PC-3 (cell line): ENCODE measurements at regions not wholly inside any gene's neighbourhood (a gene's known extent, or its start where the extent isn't known, plus 50 kb on each side); places are given as distances from the start of the nearest gene placed in this dataset.
"Not testable (repeated sequence)": the region's sequence is repeated elsewhere in the genome, so short reads cannot be mapped to it uniquely, and the experiment has no call there.

Experiments
- ATAC-seq: fragments of 200-7000 bp; cut with Tn5 transposase; 2 replicates; pipeline ENCODE4 v1.9.1; 2020; ENCODE audit warnings: mild to moderate bottlenecking, moderate library complexity
- BruUV-seq: library from RNA; stranded (reverse); fragments of 400-500 nt; replicated peaks from 2 replicates; lab custom pipeline; 2021; lab: Mats Ljungman, UMichigan
- CTCF ChIA-PET: fragments of 300-600 bp; sonication (Branson Sonifier 250); formaldehyde crosslinking; loops from one replicate; lab custom pipeline; 2022; ENCODE audit warnings: antibody characterized with exemption; lab: Charles Lee
- POLR2A ChIA-PET: fragments of 300-600 bp; sonication (Branson Sonifier 250); formaldehyde crosslinking; loops from one replicate; lab custom pipeline; 2022; ENCODE audit warnings: antibody characterized with exemption; ENCODE audit not compliant: unreplicated experiment; lab: Charles Lee
- DNase-seq: peaks from one replicate; pipeline ENCODE4 v3.0.0-alpha.2; 2015
- H2AFZ ChIP-seq: fragments of 300-600 bp; sonication (generic); 2 replicates; pipeline ENCODE4 v1.6.0; 2016; ENCODE audit warnings: antibody characterized with exemption, low read length
- H3F3A ChIP-seq: fragments of 300-600 bp; sonication (generic); one replicate; pipeline ENCODE4 v1.6.0; 2017; ENCODE audit warnings: antibody characterized with exemption, low read length, control low read depth, mild to moderate bottlenecking; ENCODE audit not compliant: unreplicated experiment
- H3K27ac ChIP-seq: fragments of 300-600 bp; sonication (generic); 2 replicates; pipeline ENCODE4 v1.5.1; 2016; ENCODE audit warnings: mild to moderate bottlenecking, low read length
- H3K27me3 ChIP-seq: fragments of 300-600 bp; sonication (generic); 2 replicates; pipeline ENCODE4 v1.6.1; 2016; ENCODE audit warnings: low read length, mixed read lengths
- H3K36me3 ChIP-seq: fragments of 300-600 bp; sonication (generic); 2 replicates; pipeline ENCODE4 v1.6.1; 2016; ENCODE audit warnings: low read depth, mixed run types, low read length, mixed read lengths
- H3K4me1 ChIP-seq: fragments of 300-600 bp; sonication (generic); 2 replicates; pipeline ENCODE4 v1.5.1; 2016; ENCODE audit warnings: low read length; ENCODE audit not compliant: insufficient read depth
- H3K4me2 ChIP-seq: fragments of 300-600 bp; sonication (generic); 2 replicates; pipeline ENCODE4 v1.6.0; 2016; ENCODE audit warnings: low read length
- H3K4me3 ChIP-seq: fragments of 300-600 bp; sonication (generic); 2 replicates; pipeline ENCODE4 v1.5.1; 2016; ENCODE audit warnings: mild to moderate bottlenecking, low read length, mixed read lengths
- H3K79me2 ChIP-seq: fragments of 300-600 bp; sonication (generic); 2 replicates; pipeline ENCODE4 v1.6.1; 2017; ENCODE audit warnings: low read length, mixed read lengths
- H3K9ac ChIP-seq: fragments of 300-600 bp; sonication (generic); 2 replicates; pipeline ENCODE4 v1.6.0; 2016; ENCODE audit warnings: mild to moderate bottlenecking, low read length
- H3K9me2 ChIP-seq: fragments of 300-600 bp; sonication (generic); replicated peaks from 2 replicates; pipeline ENCODE4 v1.6.1; 2016; ENCODE audit warnings: mixed run types, low read length, mixed read lengths
- H3K9me3 ChIP-seq: fragments of 300-600 bp; sonication (generic); 2 replicates; pipeline ENCODE4 v1.6.1; 2016; ENCODE audit warnings: low read length, mixed read lengths
- H4K20me1 ChIP-seq: fragments of 300-600 bp; sonication (generic); 2 replicates; pipeline ENCODE4 v1.6.1; 2016; ENCODE audit warnings: low read length, mixed read lengths
- CTCF ChIP-seq: fragments of 300-600 bp; sonication (generic); conservative IDR thresholded peaks from 2 replicates; pipeline ENCODE4 v1.5.1; 2017; ENCODE audit warnings: antibody characterized with exemption, low read depth, mild to moderate bottlenecking, low read length
- EZH2 ChIP-seq: fragments of 300-600 bp; sonication (generic); IDR thresholded peaks from one replicate; pipeline ENCODE4 v1.6.1; 2017; ENCODE audit warnings: antibody characterized with exemption, mild to moderate bottlenecking, low read length; ENCODE audit not compliant: unreplicated experiment
- EZH2phosphoT487 ChIP-seq: fragments of 300-600 bp; sonication (generic); IDR thresholded peaks from 2 replicates; pipeline ENCODE4 v1.6.1; 2018; ENCODE audit warnings: mild to moderate bottlenecking, antibody characterized with exemption, low read length, borderline replicate concordance
- intact Hi-C: fragments of 100-400 bp; cut with micrococcal nuclease; formaldehyde crosslinking; loops from 2 replicates; pipeline ENCODE4 v1.9.0; 2023

GRCh38 chr20:11511821-11512220 lies 405.9 kb upstream of the BTBD3 start:
- Histone ChIP-seq H3K9me2 (no peaks in the 10 kb centered on the region), H3K9me3 (no peaks in the 10 kb centered on the region), H3K36me3 (no peaks in the 10 kb centered on the region), H3K27ac (no peak overlapping the region), H3K27me3 (no peaks in the 10 kb centered on the region), H2AFZ (no peak overlapping the region), H4K20me1 (no peaks in the 10 kb centered on the region), H3K9ac (no peak overlapping the region), H3K4me1 (no peaks in the 10 kb centered on the region), H3K79me2 (no peaks in the 10 kb centered on the region), H3F3A (no peaks in the 10 kb centered on the region), H3K4me2 (no peak overlapping the region), H3K4me3 (no peak overlapping the region)
- no TSS peak for BruUV-seq
- no peak for ATAC-seq
- DNase-seq = no peak
- POLR2A ChIA-PET = no interaction called here
- TF ChIP-seq EZH2phosphoT487 (no peak), EZH2 (no peak), CTCF (no peak)
- CTCF ChIA-PET = no interaction called here
- intact Hi-C loops = no loop called here

DNA sequence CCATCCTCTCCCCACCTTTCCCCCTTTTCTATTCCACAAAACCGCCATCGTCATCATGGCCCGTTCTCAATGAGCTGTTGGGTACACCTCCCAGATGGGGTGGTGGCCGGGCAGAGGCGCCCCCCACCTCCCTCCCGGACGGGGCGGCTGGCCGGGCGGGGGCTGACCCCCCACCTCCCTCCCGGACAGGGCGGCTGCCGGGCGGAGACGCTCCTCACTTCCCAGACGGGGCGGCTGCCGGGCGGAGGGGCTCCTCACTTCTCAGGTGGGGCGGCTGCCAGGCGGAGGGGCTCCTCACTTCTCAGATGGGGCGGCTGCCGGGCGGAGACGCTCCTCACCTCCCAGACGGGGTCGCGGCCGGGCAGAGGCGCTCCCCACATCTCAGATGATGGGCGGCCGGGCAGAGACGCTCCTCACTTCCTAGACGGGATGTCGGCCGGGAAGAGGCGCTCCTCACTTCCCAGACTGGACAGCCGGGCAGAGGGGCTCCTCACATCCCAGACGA lies 404.4 kb upstream of the BTBD3 start:
- H4K20me1 ChIP-seq, H3K9ac ChIP-seq, CTCF ChIA-PET, H3K27ac ChIP-seq, H3K9me2 ChIP-seq, DNase-seq, H3F3A ChIP-seq, H3K4me1 ChIP-seq, H3K36me3 ChIP-seq, H2AFZ ChIP-seq, POLR2A ChIA-PET, BruUV-seq, H3K79me2 ChIP-seq, H3K9me3 ChIP-seq, H3K27me3 ChIP-seq, intact Hi-C loops, H3K4me3 ChIP-seq, H3K4me2 ChIP-seq, ATAC-seq: not testable (repeated sequence)

DNA sequence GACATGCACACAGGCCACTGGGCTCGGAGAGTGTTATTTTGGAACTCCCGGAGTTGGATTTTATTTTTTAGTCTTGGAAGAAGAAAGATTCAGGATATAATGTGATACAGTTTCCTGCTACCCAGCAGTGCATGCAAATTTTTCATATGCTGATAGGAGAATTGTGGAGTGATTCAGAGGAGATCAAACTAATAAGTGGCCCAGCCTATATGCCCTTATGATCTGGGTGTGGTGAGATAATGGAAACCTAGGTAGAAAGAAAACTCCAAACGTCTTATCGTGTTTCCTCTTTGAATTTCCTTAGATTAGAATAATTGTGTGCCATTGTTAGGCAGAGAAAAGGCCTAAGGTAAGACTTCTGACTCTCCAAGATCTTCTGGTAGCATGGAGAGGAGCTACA lies 401.2 kb upstream of the BTBD3 start:
- ATAC-seq (no peak), DNase-seq (no peak)
- no peak overlapping the region for H2AFZ ChIP-seq
- H3K4me3 ChIP-seq = no peak overlapping the region
- intact Hi-C loops = no loop called here
- H3K4me1 ChIP-seq = no peaks in the 10 kb centered on the region
- H3K9ac ChIP-seq = no peak overlapping the region
- H3K4me2 ChIP-seq = no peak overlapping the region
- BruUV-seq = no TSS peak
- no peaks in the 10 kb centered on the region for H4K20me1 ChIP-seq
- no peak for TF ChIP-seq CTCF
- no peak for TF ChIP-seq EZH2
- no peak for TF ChIP-seq EZH2phosphoT487
- H3K36me3 ChIP-seq = no peaks in the 10 kb centered on the region
- no peaks in the 10 kb centered on the region for H3K79me2 ChIP-seq
- ChIA-PET POLR2A (no interaction called here), CTCF (no interaction called here)
- H3K27me3 ChIP-seq = no peaks in the 10 kb centered on the region
- H3K9me2 ChIP-seq = peaks cover 4% of the 10 kb centered on the region; the same call in 1 of the 2 replicates
- no peaks in the 10 kb centered on the region for H3F3A ChIP-seq
- no peak overlapping the region for H3K27ac ChIP-seq
- no peaks in the 10 kb centered on the region for H3K9me3 ChIP-seq
